CD4-positive, alpha-beta T cell treated with Interferon gamma for 1 hour (primary cell): ENCODE measurements at regions not wholly inside any gene's neighbourhood (a gene's known extent, or its start where the extent isn't known, plus 50 kb on each side); places are given as distances from the start of the nearest gene placed in this dataset.
"Not testable (repeated sequence)": the region's sequence is repeated elsewhere in the genome, so short reads cannot be mapped to it uniquely, and the experiment has no call there.

ENCODE experiments used
- DNase-seq: peaks from one replicate; pipeline ENCODE4 v3.0.0-alpha.2; 2020

DNA sequence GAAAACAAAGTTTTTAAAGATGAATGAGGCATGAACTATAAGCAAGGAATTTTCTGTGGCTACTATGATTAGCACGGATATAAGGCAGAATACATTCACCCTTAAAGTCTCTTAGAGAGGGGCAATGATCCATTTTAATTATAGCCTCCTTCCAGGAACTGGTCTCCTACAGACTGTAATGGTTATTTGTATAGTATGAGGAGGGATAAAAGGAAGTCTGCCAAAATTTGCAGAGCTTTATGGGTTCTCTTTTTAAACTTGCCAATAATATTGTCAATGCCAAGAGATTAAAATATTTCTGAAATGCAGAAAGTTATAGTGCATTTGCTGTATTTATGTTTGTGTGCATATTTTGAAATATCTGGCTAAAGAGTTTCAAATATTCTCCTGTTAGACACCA, 271.4 kb upstream of the LUZP2 start:
- no peak for DNase-seq

GRCh38 chr11:24226606-24227005, 270.2 kb upstream of the LUZP2 start:
- no peak for DNase-seq

DNA sequence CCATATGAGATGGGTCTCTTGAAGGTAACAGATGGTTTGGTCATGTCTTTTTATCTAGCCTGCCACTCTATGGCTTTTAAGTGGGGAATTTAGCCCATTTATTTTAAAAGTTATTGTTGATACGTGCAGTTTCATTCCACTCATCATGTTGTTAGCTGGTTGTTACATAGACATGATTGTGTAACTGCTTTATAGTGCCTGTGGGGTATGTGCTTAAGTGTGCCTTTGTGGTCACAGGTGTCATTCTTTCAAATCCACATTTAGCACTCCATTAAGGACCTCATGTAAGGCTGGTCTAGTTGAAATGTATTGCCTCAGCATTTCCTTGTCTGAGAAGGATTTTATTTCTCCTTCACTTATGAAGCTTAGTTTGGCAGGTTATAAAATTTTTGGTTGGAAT, 263.8 kb upstream of the LUZP2 start:
- no peak for DNase-seq

DNA sequence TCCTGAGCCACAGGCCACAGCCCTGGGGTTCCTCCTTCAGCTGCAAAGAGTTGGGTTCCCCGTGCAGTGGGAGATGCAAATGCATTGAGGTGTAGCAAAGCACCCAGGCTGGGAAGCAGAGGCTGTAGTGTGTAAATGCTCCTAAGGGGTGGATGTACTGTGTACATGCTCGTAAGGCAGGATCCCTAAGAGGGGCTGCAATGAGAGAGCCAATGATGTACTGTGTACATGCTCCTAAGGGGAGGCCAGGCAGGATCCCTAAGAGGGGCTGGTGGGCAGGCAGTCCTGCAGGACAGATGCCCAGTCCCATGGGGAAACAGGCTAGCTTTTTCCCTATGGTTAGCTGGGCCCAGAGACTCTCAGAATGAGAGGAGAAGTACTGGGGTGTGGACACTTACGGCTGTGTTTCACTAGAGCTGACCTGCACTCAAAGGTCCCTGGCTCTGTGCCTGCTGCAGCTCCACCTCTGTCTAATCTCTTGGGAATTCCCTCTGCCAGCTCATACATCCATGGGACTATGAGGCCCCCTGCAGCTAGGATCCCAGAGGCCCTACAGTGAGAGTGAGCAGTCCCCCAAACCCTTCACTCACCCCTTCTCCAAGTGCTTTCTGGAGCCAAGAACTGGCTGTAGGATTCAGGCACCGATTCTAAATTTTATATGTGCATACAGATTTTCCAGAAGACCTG, 261.9 kb upstream of the LUZP2 start:
- no peak for DNase-seq

GRCh38 chr11:24238771-24239645, 257.8 kb upstream of the LUZP2 start:
- DNase-seq: no peak

DNA sequence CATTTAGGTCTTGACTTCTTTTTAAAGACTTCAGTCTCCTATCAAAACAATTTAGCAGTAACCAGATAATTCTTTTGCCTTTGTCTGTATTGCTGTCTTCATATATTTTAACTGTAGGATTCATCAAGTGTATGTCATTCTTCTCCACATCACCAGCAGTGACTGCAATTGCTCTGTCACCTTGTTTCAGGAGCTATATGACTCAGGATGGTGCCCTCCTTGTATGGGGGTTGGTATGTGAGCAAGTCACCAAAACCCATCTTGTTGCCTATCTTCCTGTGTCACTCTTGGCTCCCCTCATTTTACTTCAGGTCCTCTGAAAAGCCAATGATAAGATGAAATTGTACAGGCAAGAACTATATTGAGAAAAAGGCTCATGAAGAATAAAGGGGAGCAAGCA, 256.9 kb upstream of the LUZP2 start:
- no peak for DNase-seq

DNA sequence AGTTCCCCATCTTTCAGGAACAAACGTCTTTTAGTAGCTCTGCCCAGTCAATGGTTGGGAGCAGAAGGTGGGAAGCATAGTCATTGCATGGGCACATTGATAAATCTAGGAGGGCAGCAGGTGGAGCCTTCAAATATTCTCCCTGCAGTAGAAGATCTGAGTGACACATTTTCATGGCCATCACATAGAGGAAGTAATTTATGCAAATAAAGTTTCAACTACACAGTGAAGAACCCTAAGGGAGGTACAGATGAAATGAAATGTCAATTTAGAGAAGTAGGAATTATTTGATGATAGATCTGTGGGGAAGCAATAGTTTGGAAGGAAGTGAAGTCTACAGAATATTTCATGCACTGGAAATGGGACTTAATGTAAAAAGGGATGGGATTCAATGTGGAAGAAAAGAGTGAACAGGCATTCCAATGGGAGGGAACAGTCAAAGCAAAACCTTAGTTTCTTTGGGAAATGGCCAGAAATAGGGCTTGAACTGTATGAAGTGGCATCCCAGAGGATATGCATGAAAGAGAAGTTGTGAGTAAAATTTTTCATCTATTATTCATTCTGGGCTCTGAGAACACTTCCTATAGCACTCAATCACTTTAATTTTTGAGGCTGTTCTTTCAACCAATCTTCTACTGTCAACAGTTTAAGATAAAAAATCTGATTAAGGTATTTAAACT, 256.2 kb upstream of the LUZP2 start:
- no peak for DNase-seq

GRCh38 chr11:24246715-24247114, 250.1 kb upstream of the LUZP2 start:
- DNase-seq: no peak

DNA sequence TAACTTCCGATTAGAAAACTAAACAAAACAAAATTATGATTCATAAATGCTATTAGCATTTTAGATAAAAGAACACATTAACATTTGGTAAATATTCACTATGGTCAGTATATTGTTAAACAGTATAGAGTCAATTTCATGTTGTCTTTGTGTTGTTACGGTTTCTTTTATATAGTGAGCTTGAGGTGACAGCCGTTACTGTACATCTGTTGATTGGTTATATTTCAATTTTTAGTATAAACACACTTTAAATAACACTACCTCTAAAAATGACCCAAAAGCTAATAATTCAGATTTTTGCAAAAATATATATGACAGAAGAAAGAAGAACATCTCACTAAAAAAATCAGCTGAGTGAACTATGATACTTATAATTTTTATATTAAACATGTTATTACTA, 249.0 kb upstream of the LUZP2 start:
- no peak for DNase-seq

DNA sequence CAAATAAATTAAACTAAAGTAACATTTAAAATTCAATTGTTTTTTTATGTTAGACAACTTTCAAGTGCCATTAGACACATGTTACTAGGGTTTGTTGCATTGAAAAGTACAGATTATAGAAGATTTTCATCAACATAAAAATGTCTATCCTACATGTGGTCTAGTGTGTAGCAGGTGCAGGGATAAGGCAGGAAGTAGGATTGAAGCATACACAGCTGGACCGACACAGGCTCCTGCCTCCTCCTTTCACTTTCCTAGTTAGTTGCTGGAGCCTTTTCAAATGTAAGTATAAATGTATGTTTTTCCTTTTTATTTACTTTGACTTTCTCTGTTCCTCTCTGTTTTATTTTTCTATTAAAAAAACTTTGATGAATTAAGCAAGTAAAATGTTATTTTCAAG, 246.9 kb upstream of the LUZP2 start:
- no peak for DNase-seq

DNA sequence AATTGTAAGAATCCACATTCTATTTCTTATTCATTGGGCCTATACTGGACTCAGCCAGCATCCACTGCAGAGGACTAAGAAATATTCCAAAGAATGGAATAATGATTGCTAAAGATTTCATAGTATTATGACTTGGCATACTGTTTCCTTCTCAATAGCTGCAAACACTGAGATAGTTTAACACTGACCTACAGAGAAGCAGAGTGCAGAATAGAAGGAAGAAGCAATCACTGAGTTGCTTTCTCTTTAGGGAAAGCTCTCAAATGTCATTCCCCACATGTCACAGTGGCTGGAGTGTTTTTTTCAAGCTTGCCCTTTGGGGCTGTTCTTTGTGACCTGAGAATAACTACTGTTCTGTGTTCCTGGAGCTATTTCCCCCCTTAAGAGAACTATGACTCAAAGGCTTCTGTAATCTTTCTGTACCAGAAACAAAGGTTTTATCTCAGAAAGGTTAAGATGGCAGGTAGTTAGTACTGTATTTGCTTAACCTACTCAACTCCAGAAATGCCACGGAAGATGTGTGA, 243.6 kb upstream of the LUZP2 start:
- DNase-seq: no peak

DNA sequence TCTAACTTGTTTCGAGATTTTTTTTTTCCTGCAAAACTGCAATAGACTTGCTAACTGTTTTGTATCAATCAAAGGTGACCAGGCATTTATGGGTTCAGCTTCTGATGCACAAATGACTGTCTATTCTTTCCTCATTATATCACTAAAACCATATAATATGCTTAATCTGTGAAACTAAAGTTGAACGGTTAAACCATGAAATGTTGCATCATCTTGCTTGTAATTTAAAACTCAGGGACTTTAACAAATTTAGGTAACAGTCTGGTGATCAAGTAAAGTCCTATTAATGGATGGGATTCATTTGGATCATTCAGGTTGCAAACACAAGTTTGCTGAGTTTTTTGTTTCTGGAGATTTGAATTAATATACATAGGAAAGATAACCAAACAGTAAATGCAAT, 232.0 kb upstream of the LUZP2 start:
- DNase-seq: no peak

GRCh38 chr11:24267014-24267413, 229.8 kb upstream of the LUZP2 start:
- DNase-seq: no peak

DNA sequence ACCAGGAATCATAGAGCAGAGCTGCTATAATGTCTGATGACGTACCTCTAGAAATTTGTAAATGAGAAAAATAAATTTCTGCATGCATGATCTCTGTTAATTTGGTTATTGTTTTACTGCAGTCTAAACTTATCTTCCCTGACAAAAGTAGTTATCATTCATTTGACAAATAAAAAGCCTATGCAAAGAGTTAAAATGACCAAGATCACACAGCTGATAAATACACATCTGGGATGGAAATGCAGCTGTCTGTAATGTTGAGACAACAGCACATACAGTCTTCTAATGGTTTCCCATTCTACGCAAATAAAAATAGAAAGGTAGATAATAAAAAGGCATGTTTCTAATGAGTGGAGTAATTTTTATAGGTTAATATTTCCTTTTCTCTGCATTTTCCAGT, 225.1 kb upstream of the LUZP2 start:
- no peak for DNase-seq

DNA sequence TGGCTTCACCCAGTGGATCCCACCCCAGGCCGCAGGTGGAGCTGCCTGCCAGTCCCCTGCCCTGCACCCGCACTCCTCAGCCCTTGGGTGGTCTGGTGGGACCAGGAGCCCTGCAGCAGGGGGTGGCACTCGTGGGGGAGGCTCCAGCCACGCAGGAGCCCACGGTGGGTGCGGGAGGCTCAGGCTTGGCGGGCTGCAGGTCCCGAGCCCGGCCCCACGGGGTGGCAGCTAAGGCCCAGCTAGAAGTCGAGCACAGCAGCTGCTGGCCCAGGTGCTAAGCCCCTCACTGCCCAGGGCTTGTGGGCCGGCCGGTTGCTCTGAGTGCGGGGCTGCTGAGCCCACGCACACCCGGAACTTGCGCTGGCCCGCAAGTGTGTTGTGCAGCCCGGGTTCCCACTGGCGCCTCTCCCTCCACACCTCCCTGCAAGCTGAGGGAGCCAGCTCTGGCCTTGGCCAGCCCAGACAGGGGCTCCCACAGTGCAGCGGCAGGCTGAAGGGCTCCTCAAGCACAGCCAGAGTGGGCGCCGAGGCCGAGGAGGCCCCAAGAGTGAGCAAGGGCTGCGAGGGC, 222.6 kb upstream of the LUZP2 start:
- not testable (repeated sequence) for DNase-seq

DNA sequence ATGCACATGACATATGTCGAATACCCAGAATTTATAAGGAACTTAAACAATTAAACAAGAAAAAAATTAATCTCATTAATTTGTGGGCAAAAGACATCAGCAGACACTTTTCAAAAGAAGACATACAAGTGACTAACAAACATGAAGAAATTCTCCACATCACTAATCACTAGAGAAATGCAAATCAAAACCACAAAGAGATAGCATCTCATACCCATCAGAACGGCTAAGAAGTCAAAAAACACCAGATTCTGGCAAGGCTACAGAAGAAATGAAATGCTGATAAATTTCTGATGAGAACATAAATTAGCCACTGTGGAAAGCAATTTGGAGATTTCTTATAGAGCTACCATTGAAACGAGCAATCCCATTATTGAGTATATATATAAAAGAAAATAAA, 210.6 kb upstream of the LUZP2 start:
- no peak for DNase-seq

- no peak for DNase-seq
Observed at GRCh38 chr11:24289301-24289700, 207.6 kb upstream of the LUZP2 start.

GRCh38 chr11:24293964-24294363, 202.9 kb upstream of the LUZP2 start:
- DNase-seq: no peak

- no peak for DNase-seq
Observed at GRCh38 chr11:24295360-24295759, 201.5 kb upstream of the LUZP2 start.

DNA sequence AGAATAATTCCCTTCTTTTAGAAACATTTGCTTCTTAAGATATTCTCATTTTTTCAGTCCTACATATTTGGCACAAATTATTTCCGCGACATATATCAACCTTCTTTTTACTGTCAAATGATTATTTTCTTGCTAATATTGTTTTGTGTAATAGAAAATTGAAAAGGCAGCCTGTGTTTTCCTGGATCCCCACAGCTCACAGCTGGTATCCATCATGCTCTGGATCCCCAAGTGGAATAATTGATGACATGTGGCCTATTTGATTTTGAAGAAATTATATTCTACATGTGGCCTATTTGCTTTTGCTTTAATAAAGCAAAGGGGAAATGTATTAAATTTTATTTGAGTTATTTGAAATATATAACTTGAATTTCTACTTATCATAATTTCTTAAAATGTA, 199.4 kb upstream of the LUZP2 start:
- DNase-seq: no peak

- DNase-seq: no peak
Observed at GRCh38 chr11:24298146-24298545, 198.7 kb upstream of the LUZP2 start.

DNA sequence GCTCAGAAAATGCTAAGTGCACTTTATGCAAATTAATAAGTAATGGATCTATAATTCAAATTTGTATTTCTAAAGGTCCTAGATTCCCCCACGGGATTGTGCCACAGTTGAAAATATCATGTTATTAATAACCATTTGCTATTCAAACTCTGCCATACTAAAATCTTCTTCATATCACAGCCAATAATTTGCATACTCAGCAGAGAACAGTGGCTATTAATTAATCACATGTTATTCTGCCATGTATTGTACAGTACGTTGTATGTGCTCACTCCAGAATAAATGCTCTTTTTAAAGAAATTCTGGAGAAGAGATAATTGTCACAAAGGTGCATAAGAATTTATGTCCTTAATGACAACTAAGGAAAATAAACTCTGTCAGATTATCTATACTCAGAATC, 184.9 kb upstream of the LUZP2 start:
- no peak for DNase-seq

DNA sequence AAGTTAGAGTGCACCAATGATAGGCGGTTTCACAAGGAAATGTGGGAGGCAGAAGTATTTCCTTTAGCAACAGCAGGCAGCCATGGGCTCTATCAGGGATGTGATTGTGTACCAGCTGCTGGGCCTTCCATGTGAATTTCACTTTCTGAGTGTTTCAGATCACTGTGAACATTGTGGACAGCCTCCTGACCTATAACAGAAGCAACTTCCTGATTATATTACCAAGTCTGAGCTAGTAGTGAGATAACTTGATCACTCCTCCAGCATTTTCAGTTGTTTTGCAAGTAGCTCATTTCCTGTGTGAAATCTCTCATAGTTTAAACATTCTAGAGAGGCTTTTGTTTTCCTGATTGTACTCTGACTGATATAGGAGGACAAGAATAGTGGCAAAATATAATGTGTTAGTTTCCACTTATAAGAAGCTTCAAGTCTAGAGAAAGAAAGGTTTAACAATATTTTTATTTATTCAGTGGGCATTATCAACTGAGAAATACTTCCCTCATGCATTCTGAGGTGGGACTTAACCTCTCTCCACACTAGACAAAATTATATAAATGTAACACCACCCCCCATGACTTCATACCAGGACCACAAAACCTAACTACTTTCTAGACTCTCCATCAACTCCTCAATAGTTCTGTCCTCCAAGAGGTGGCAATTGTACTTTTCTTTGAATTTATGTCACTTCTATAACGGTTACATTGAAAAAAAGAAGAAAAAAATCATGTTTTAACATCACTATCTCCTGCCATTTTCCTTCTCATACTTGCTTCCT, 184.2 kb upstream of the LUZP2 start:
- no peak for DNase-seq
